RPMI8226 (cell line): ENCODE measurements at regions not wholly inside any gene's neighbourhood (a gene's known extent, or its start where the extent isn't known, plus 50 kb on each side); places are given as distances from the start of the nearest gene placed in this dataset.
"Not testable (repeated sequence)": the region's sequence is repeated elsewhere in the genome, so short reads cannot be mapped to it uniquely, and the experiment has no call there.

Experiments
- DNase-seq: peaks from one replicate; pipeline ENCODE4 v3.0.0-alpha.2; 2015

GRCh38 chr10:85492684-85493083 is 873.9 kb downstream of the GRID1 start:
- no peak for DNase-seq

GRCh38 chr10:85493703-85494102 is 872.9 kb downstream of the GRID1 start:
- DNase-seq = no peak

- not testable (repeated sequence) for DNase-seq
Measured at GRCh38 chr10:85504641-85505040, 862.0 kb downstream of the GRID1 start.

GRCh38 chr10:85508159-85508558 is 858.4 kb downstream of the GRID1 start:
- no peak for DNase-seq

- no peak for DNase-seq
Measured at GRCh38 chr10:85510682-85511081, 855.9 kb downstream of the GRID1 start.

- DNase-seq = no peak
Measured at GRCh38 chr10:85513436-85513835, 853.2 kb downstream of the GRID1 start.

GRCh38 chr10:85515316-85515715 is 851.3 kb downstream of the GRID1 start:
- no peak for DNase-seq

GRCh38 chr10:85524001-85524666 is 842.5 kb downstream of the GRID1 start:
- no peak for DNase-seq

GRCh38 chr10:85527616-85528317 is 838.8 kb downstream of the GRID1 start:
- no peak for DNase-seq

GRCh38 chr10:85528318-85528652 is 838.3 kb downstream of the GRID1 start:
- no peak for DNase-seq

- DNase-seq = no peak
Measured at GRCh38 chr10:85531706-85532105, 834.9 kb downstream of the GRID1 start.

- no peak for DNase-seq
Measured at GRCh38 chr10:85532773-85533172, 833.8 kb downstream of the GRID1 start.

- DNase-seq = no peak
Measured at GRCh38 chr10:85535926-85536325, 830.7 kb downstream of the GRID1 start.

- no peak for DNase-seq
Measured at GRCh38 chr10:85537561-85537960, 829.0 kb downstream of the GRID1 start.

GRCh38 chr10:85538601-85539000 is 828.0 kb downstream of the GRID1 start:
- no peak for DNase-seq

- no peak for DNase-seq
Measured at GRCh38 chr10:85542152-85542551, 824.4 kb downstream of the GRID1 start.

GRCh38 chr10:85542936-85543730 is 823.5 kb downstream of the GRID1 start:
- DNase-seq = no peak

- no peak for DNase-seq
Measured at GRCh38 chr10:85544956-85545355, 821.6 kb downstream of the GRID1 start.

GRCh38 chr10:85545874-85546273 is 820.7 kb downstream of the GRID1 start:
- no peak for DNase-seq

- DNase-seq = no peak
Measured at GRCh38 chr10:85547460-85548023, 819.1 kb downstream of the GRID1 start.

GRCh38 chr10:85548034-85548433 is 818.6 kb downstream of the GRID1 start:
- DNase-seq = peak; percentile 20
